ENCODE measurements at regions not wholly inside any gene's neighbourhood (a gene's known extent, or its start where the extent isn't known, plus 50 kb on each side); places are given as distances from the start of the nearest gene placed in this dataset.

DNA sequence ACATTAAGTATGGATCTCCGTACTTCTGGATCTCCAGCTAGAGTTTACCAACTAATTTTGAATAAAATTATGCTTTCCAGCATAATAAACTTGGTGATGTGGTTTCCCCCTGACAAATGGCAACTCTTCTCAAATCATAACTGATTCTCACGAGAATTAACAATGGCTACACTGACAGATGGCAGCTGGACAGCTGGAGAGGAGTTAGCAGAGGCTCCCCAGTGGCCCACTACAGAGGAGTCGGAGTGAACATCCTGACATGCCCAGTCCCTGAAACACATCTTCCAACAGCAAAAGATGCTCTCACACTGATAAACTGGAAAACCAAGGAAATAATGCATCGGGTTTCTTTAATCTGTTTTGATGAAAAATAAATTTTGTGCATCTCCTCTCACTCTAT lies 239.6 kb downstream of the MAN2A1 start:
- H3K9me3 ChIP-seq (ENCODE audit: control insufficient read depth, insufficient read depth, low read length) = no peaks in the 10 kb centered on the region
- H3K27ac ChIP-seq (ENCODE audit: low read length) = no peak overlapping the region
- no peaks in the 10 kb centered on the region for H3K27me3 ChIP-seq (ENCODE audit: control insufficient read depth, insufficient read depth, low read length)
- WGBS (ENCODE audit: insufficient coverage, insufficient read length) = no CpG with 5 or more reads among the region's 4 CpGs
- H3K36me3 ChIP-seq (ENCODE audit: control insufficient read depth, insufficient read depth, low read length) = no peaks in the 10 kb centered on the region
- H3K4me3 ChIP-seq (ENCODE audit: low read length) = no peak overlapping the region
- no peak for DNase-seq (ENCODE audit: low read depth, low spot score)
- H3K4me1 ChIP-seq (ENCODE audit: control insufficient read depth, insufficient read depth, low read length) = no peaks in the 10 kb centered on the region

DNA sequence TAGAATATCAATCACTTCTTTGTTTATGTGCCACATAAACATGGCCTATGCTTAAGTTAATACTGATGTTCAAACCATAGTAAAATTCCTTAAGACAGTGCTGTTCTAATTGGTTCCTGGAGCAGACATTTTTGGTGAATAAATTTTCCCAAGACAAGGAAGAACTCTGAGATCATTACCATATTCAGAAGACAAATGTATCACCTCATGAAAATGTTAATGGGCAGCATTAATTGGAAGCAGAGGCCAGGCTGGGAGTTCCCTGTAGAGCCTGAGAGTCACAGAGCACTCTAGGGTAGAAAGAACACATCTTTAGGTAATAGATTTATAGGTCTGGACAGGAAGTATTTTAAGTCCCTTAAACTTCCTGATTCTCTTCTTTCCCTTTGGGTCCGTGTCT lies 240.2 kb downstream of the MAN2A1 start:
- Histone ChIP-seq H3K4me3 (ENCODE audit: low read length) (no peak overlapping the region), H3K27me3 (ENCODE audit: control insufficient read depth, insufficient read depth, low read length) (no peaks in the 10 kb centered on the region), H3K36me3 (ENCODE audit: control insufficient read depth, insufficient read depth, low read length) (no peaks in the 10 kb centered on the region), H3K9me3 (ENCODE audit: control insufficient read depth, insufficient read depth, low read length) (no peaks in the 10 kb centered on the region), H3K4me1 (ENCODE audit: control insufficient read depth, insufficient read depth, low read length) (no peaks in the 10 kb centered on the region), H3K27ac (ENCODE audit: low read length) (no peak overlapping the region)
- no peak for DNase-seq (ENCODE audit: low read depth, low spot score)
- no CpG with 5 or more reads among the region's 1 CpG for WGBS (ENCODE audit: insufficient coverage, insufficient read length)

- no peaks in the 10 kb centered on the region for H3K27me3 ChIP-seq (ENCODE audit: control insufficient read depth, insufficient read depth, low read length)
- WGBS (ENCODE audit: insufficient coverage, insufficient read length) = no CpG with 5 or more reads among the region's 8 CpGs
- no peak for DNase-seq (ENCODE audit: low read depth, low spot score)
- H3K4me3 ChIP-seq (ENCODE audit: low read length) = no peak overlapping the region
- H3K27ac ChIP-seq (ENCODE audit: low read length) = no peak overlapping the region
- H3K4me1 ChIP-seq (ENCODE audit: control insufficient read depth, insufficient read depth, low read length) = no peaks in the 10 kb centered on the region
- H3K36me3 ChIP-seq (ENCODE audit: control insufficient read depth, insufficient read depth, low read length) = no peaks in the 10 kb centered on the region
- H3K9me3 ChIP-seq (ENCODE audit: control insufficient read depth, insufficient read depth, low read length) = no peaks in the 10 kb centered on the region
Measured at GRCh38 chr5:109931049-109931780, 241.5 kb downstream of the MAN2A1 start.

DNA sequence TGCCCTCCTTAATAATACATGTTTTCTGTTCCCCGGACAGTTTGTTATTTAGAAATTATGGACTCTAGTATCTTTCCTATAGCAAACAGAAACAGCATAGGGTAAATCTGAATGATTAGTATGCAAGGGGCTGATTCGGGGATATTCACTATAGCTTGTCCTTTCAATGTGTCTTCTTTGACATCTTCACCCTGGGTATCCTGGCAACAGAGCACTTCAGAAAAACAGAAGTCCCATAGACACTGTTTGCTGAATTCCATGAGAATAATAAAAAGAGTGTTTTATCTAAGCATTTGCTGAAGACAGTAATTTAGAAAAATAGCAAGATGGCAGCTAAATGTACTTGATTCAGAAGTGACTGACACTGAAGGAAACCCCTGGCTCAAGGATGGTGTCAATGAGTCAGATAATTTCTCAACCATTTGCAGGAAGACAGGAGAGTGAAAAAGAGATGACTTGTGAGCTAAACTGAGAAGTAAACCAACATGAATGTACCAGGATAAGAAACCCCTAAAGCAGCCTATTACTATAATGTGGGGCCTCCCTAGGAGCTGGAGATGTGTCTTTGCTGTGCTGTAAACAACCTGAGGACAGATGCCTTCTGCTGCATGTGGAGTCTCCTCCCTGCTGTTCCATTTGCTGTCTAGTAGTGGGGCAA lies 246.2 kb downstream of the MAN2A1 start:
- Histone ChIP-seq H3K4me3 (ENCODE audit: low read length) (no peak overlapping the region), H3K9me3 (ENCODE audit: control insufficient read depth, insufficient read depth, low read length) (no peaks in the 10 kb centered on the region), H3K27ac (ENCODE audit: low read length) (no peak overlapping the region), H3K36me3 (ENCODE audit: control insufficient read depth, insufficient read depth, low read length) (no peaks in the 10 kb centered on the region), H3K27me3 (ENCODE audit: control insufficient read depth, insufficient read depth, low read length) (no peaks in the 10 kb centered on the region), H3K4me1 (ENCODE audit: control insufficient read depth, insufficient read depth, low read length) (no peaks in the 10 kb centered on the region)
- no peak for DNase-seq (ENCODE audit: low read depth, low spot score)
- WGBS (ENCODE audit: insufficient coverage, insufficient read length) = no CpG with 5 or more reads among the region's 2 CpGs

GRCh38 chr5:109936996-109937395 lies 247.3 kb downstream of the MAN2A1 start:
- no peaks in the 10 kb centered on the region for H3K27me3 ChIP-seq (ENCODE audit: control insufficient read depth, insufficient read depth, low read length)
- H3K4me1 ChIP-seq (ENCODE audit: control insufficient read depth, insufficient read depth, low read length) = no peaks in the 10 kb centered on the region
- no peaks in the 10 kb centered on the region for H3K36me3 ChIP-seq (ENCODE audit: control insufficient read depth, insufficient read depth, low read length)
- DNase-seq (ENCODE audit: low read depth, low spot score) = no peak
- WGBS (ENCODE audit: insufficient coverage, insufficient read length) = no CpG with 5 or more reads among the region's 2 CpGs
- H3K27ac ChIP-seq (ENCODE audit: low read length) = no peak overlapping the region
- H3K9me3 ChIP-seq (ENCODE audit: control insufficient read depth, insufficient read depth, low read length) = no peaks in the 10 kb centered on the region
- H3K4me3 ChIP-seq (ENCODE audit: low read length) = no peak overlapping the region

DNA sequence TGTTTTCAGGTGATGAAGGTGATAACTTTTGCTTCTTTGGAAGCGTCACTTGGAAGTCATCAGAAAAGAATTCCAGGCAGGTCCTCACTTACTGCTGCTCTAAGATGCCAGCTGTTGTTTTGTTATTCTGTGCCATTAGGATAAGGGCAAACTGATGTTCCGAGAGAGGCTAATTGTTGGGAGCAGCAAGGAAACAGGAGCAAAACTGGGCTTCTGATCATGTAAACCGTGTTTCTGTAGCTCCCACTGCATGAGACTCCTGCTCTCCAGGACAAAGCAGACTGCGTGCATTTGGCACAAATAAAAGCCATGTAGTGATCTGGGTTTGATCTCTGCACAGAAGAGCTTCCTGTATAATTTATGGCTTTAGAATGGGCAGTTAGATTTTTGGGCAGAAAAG lies 248.2 kb downstream of the MAN2A1 start:
- no peak for DNase-seq (ENCODE audit: low read depth, low spot score)
- H3K27me3 ChIP-seq (ENCODE audit: control insufficient read depth, insufficient read depth, low read length) = no peaks in the 10 kb centered on the region
- H3K4me3 ChIP-seq (ENCODE audit: low read length) = no peak overlapping the region
- no CpG with 5 or more reads among the region's 4 CpGs for WGBS (ENCODE audit: insufficient coverage, insufficient read length)
- H3K9me3 ChIP-seq (ENCODE audit: control insufficient read depth, insufficient read depth, low read length) = no peaks in the 10 kb centered on the region
- H3K4me1 ChIP-seq (ENCODE audit: control insufficient read depth, insufficient read depth, low read length) = no peaks in the 10 kb centered on the region
- no peak overlapping the region for H3K27ac ChIP-seq (ENCODE audit: low read length)
- no peaks in the 10 kb centered on the region for H3K36me3 ChIP-seq (ENCODE audit: control insufficient read depth, insufficient read depth, low read length)

DNA sequence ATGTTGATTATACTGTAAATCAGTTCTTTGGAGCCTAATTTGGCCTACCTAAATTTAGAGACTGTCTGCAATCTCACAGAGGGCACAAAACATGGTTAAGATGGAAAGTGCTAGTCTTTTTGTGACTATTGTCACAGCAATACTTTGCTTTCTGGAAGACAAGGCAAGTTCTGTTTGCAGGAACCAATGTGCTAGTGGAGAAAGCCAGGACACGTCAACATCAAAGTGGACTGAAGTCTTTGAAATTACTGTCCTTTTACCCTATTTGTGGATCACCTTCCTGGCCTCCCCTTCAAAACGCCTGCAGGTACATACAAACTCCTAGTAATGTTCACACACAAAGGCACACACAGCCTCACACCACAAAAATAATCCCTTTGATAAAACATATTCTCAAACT lies 248.7 kb downstream of the MAN2A1 start:
- DNase-seq (ENCODE audit: low read depth, low spot score) = no peak
- H3K27me3 ChIP-seq (ENCODE audit: control insufficient read depth, insufficient read depth, low read length) = no peaks in the 10 kb centered on the region
- H3K9me3 ChIP-seq (ENCODE audit: control insufficient read depth, insufficient read depth, low read length) = no peaks in the 10 kb centered on the region
- no peak overlapping the region for H3K4me3 ChIP-seq (ENCODE audit: low read length)
- H3K4me1 ChIP-seq (ENCODE audit: control insufficient read depth, insufficient read depth, low read length) = no peaks in the 10 kb centered on the region
- H3K36me3 ChIP-seq (ENCODE audit: control insufficient read depth, insufficient read depth, low read length) = no peaks in the 10 kb centered on the region
- H3K27ac ChIP-seq (ENCODE audit: low read length) = no peak overlapping the region
- no CpG with 5 or more reads among the region's 2 CpGs for WGBS (ENCODE audit: insufficient coverage, insufficient read length)

DNA sequence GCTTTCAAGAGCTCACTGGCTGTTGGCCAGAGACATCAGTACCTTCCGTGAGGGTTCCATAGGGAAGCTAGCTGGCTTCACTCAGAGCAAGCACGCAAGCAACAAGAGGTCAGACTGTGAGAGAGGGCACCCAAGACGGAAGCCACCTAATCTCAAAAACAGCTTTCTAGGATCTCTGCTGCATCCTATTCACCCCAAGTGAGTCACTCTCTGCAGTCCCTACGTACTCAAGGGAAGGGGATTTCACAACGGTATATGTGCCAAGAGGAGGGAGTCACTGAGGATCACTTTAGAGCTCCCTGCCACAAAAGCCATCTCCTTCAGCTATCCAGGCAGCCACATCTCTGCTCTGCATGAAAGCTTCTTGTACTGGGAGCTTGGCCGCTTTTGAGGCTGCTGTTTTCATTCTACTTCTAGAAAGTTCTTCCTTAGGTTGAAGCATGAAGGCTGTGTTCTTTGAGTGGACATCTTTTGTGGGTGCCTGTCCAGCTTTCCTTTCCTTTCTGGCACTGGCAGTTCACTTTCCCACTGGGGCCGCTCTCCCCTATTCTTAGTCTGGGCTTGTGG lies 249.5 kb downstream of the MAN2A1 start:
- H3K36me3 ChIP-seq (ENCODE audit: control insufficient read depth, insufficient read depth, low read length) = no peaks in the 10 kb centered on the region
- no peak overlapping the region for H3K27ac ChIP-seq (ENCODE audit: low read length)
- H3K4me3 ChIP-seq (ENCODE audit: low read length) = no peak overlapping the region
- H3K4me1 ChIP-seq (ENCODE audit: control insufficient read depth, insufficient read depth, low read length) = no peaks in the 10 kb centered on the region
- no peak for DNase-seq (ENCODE audit: low read depth, low spot score)
- no peaks in the 10 kb centered on the region for H3K9me3 ChIP-seq (ENCODE audit: control insufficient read depth, insufficient read depth, low read length)
- H3K27me3 ChIP-seq (ENCODE audit: control insufficient read depth, insufficient read depth, low read length) = no peaks in the 10 kb centered on the region
- no CpG with 5 or more reads among the region's 7 CpGs for WGBS (ENCODE audit: insufficient coverage, insufficient read length)

- Histone ChIP-seq H3K4me3 (ENCODE audit: low read length) (no peak overlapping the region), H3K36me3 (ENCODE audit: control insufficient read depth, insufficient read depth, low read length) (no peaks in the 10 kb centered on the region), H3K27me3 (ENCODE audit: control insufficient read depth, insufficient read depth, low read length) (no peaks in the 10 kb centered on the region), H3K9me3 (ENCODE audit: control insufficient read depth, insufficient read depth, low read length) (no peaks in the 10 kb centered on the region), H3K4me1 (ENCODE audit: control insufficient read depth, insufficient read depth, low read length) (no peaks in the 10 kb centered on the region), H3K27ac (ENCODE audit: low read length) (no peak overlapping the region)
- no CpG with 5 or more reads among the region's 1 CpG for WGBS (ENCODE audit: insufficient coverage, insufficient read length)
- DNase-seq (ENCODE audit: low read depth, low spot score) = no peak
Measured at GRCh38 chr5:109942646-109943045, 252.9 kb downstream of the MAN2A1 start.

DNA sequence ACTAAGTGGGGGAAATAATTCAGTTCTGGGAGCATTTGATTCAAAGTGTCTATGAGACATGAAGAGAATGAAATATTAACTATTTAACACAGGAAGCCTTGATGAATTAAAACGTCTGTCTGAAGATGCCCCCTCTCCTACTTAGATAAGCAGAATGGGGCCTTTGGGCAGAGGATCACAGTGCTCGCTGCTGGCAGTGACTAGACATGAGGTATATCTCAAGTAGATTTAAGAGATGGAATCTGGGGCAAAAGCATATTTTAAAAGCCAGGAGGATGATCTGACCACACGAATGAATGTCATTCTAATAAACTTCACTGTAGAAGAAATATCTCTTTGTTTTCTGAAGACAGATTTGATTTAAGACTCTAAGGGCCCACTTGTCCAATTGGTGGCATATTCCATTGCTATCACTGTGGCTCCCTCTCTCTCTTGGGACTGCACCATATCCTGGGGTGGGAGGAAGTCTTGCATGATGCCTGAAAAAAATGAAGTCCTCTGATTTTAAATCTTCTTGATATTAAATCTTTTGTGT lies 254.0 kb downstream of the MAN2A1 start:
- Histone ChIP-seq H3K4me3 (ENCODE audit: low read length) (no peak overlapping the region), H3K27me3 (ENCODE audit: control insufficient read depth, insufficient read depth, low read length) (no peaks in the 10 kb centered on the region), H3K27ac (ENCODE audit: low read length) (no peak overlapping the region), H3K9me3 (ENCODE audit: control insufficient read depth, insufficient read depth, low read length) (no peaks in the 10 kb centered on the region), H3K4me1 (ENCODE audit: control insufficient read depth, insufficient read depth, low read length) (no peaks in the 10 kb centered on the region), H3K36me3 (ENCODE audit: control insufficient read depth, insufficient read depth, low read length) (no peaks in the 10 kb centered on the region)
- WGBS (ENCODE audit: insufficient coverage, insufficient read length) = no CpG with 5 or more reads among the region's 3 CpGs
- DNase-seq (ENCODE audit: low read depth, low spot score) = no peak
